GM21737 (cell line): ENCODE measurements at regions not wholly inside any gene's neighbourhood (a gene's known extent, or its start where the extent isn't known, plus 50 kb on each side); places are given as distances from the start of the nearest gene placed in this dataset.

Source experiments
- ATAC-seq: cut with Tn5 transposase; IDR thresholded peaks from one replicate; pipeline ENCODE4 v1.9.1; 2021; ENCODE audit warnings: mild to moderate bottlenecking, moderate library complexity; ENCODE audit not compliant: unreplicated experiment

GRCh38 chr20:40545478-40545877 is 143.6 kb downstream of the MAFB start:
- ATAC-seq = no peak

- ATAC-seq = no peak
These were observed 147.0 kb downstream of the MAFB start for GRCh38 chr20:40542065-40542464.

GRCh38 chr20:40540166-40540565 is 148.9 kb downstream of the MAFB start:
- ATAC-seq = no peak

- ATAC-seq = no peak
These were observed 150.9 kb downstream of the MAFB start for GRCh38 chr20:40538131-40538530.

- no peak for ATAC-seq
These were observed 152.2 kb downstream of the MAFB start for GRCh38 chr20:40536808-40537207.

GRCh38 chr20:40535816-40536215 is 153.2 kb downstream of the MAFB start:
- ATAC-seq = no peak

- ATAC-seq = no peak
These were observed 156.9 kb downstream of the MAFB start for GRCh38 chr20:40532103-40532502.

GRCh38 chr20:40525351-40525750 is 163.7 kb downstream of the MAFB start:
- ATAC-seq = no peak

GRCh38 chr20:40524071-40524470 is 165.0 kb downstream of the MAFB start:
- ATAC-seq = no peak

- ATAC-seq = no peak
These were observed 166.6 kb downstream of the MAFB start for GRCh38 chr20:40522405-40522804.

GRCh38 chr20:40521962-40522361 is 167.1 kb downstream of the MAFB start:
- no peak for ATAC-seq

GRCh38 chr20:40519918-40520317 is 169.1 kb downstream of the MAFB start:
- no peak for ATAC-seq

GRCh38 chr20:40512994-40513393 is 176.0 kb downstream of the MAFB start:
- no peak for ATAC-seq

- ATAC-seq = no peak
These were observed 176.4 kb downstream of the MAFB start for GRCh38 chr20:40512591-40512990.

GRCh38 chr20:40511478-40511877 is 177.6 kb downstream of the MAFB start:
- no peak for ATAC-seq

- no peak for ATAC-seq
These were observed 178.4 kb downstream of the MAFB start for GRCh38 chr20:40510622-40511021.

- no peak for ATAC-seq
These were observed 180.2 kb downstream of the MAFB start for GRCh38 chr20:40508821-40509220.

- no peak for ATAC-seq
These were observed 182.5 kb downstream of the MAFB start for GRCh38 chr20:40506537-40506939.

GRCh38 chr20:40503119-40503518 is 185.9 kb downstream of the MAFB start:
- ATAC-seq = no peak

- ATAC-seq = no peak
These were observed 186.5 kb downstream of the MAFB start for GRCh38 chr20:40502576-40502975.

- ATAC-seq = no peak
These were observed 189.6 kb downstream of the MAFB start for GRCh38 chr20:40499391-40499790.

GRCh38 chr20:40497899-40498691 is 190.9 kb downstream of the MAFB start:
- ATAC-seq = no peak

- no peak for ATAC-seq
These were observed 193.1 kb downstream of the MAFB start for GRCh38 chr20:40495956-40496355.
